Astrocyte (in vitro differentiated cells and primary cell): ENCODE measurements at regions not wholly inside any gene's neighbourhood (a gene's known extent, or its start where the extent isn't known, plus 50 kb on each side); places are given as distances from the start of the nearest gene placed in this dataset.

Experiments
- EZH2 ChIP-seq: IDR thresholded peaks from 2 replicates; pipeline ENCODE4 v1.6.1; 2012; ENCODE audit warnings: mild to moderate bottlenecking, low read length, inconsistent platforms; ENCODE audit not compliant: insufficient read depth
- TF ChIP-seq, protein P1 (sequence below): IDR thresholded peaks from 2 replicates; pipeline ENCODE4 v1.5.1; 2011; ENCODE audit warnings: low read depth, mild to moderate bottlenecking, inconsistent platforms, low read length, moderate library complexity; ENCODE audit not compliant: insufficient read depth

DNA sequence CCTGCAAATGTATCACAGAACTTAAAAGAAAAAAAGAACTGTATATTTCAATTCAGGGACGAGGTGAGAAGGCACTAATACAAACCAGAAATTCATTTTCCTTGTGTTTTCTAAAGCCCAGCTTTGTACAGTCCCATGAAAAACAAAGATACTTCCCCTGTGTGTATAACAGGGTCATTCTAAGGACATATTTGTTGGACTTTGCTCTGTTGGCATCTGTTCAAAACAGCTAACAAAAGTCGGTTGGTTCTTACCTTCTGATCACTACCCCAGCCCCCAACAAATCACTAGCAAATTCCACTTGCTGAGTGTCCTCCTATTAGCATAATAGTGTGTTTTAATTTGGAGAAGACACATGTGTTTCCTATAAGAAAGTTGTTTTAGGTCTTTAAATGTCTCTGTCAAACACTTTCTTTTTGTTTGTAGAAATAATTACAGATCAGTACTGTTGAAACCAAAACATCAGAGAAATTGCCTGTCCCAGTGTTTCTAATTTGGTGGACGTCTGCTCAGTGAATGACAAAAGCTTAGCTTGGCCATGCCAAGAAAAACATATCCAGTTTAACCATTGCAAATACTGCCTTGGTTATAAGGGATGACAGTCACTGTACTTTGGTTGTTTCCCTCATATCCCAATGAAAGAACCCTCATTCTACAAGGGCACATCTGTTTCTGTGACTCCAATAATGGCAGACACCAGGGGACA, 480.5 kb downstream of the EBF1 start:
- TF ChIP-seq, protein P1, sequence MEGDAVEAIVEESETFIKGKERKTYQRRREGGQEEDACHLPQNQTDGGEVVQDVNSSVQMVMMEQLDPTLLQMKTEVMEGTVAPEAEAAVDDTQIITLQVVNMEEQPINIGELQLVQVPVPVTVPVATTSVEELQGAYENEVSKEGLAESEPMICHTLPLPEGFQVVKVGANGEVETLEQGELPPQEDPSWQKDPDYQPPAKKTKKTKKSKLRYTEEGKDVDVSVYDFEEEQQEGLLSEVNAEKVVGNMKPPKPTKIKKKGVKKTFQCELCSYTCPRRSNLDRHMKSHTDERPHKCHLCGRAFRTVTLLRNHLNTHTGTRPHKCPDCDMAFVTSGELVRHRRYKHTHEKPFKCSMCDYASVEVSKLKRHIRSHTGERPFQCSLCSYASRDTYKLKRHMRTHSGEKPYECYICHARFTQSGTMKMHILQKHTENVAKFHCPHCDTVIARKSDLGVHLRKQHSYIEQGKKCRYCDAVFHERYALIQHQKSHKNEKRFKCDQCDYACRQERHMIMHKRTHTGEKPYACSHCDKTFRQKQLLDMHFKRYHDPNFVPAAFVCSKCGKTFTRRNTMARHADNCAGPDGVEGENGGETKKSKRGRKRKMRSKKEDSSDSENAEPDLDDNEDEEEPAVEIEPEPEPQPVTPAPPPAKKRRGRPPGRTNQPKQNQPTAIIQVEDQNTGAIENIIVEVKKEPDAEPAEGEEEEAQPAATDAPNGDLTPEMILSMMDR = no peak
- no peak for TF ChIP-seq EZH2
